ENCODE measurements at regions not wholly inside any gene's neighbourhood (a gene's known extent, or its start where the extent isn't known, plus 50 kb on each side); places are given as distances from the start of the nearest gene placed in this dataset.
"Not testable (repeated sequence)": the region's sequence is repeated elsewhere in the genome, so short reads cannot be mapped to it uniquely, and the experiment has no call there.

DNA sequence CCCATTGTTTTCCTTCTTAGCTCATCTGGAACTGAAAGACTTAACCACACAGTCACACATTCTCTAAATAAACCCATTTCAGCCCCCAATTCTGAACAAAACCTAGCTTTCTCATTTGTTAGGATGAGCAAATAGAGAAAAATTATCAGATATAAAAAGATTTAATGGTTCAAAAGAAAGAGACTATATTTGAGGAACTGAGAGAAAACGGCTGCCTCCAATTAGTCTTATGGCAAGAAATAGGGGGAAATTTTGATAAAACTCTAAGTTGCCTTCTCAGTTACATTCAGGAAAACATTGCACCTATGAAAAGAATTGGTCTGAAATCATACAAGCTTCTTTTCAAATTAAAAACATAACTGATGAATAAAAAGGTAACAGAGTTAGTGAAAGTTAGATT is 63.7 kb upstream of the ALDH1B1 start:
- no peak for TF ChIP-seq CTCF (conservative IDR thresholded peaks at IDR 0.05; ENCODE audit: low read depth, low read length)
- H3K4me3 ChIP-seq (ENCODE audit: low read length) = no peak overlapping the region

GRCh38 chr9:38326122-38326521 is 66.4 kb upstream of the ALDH1B1 start:
- no peak for TF ChIP-seq CTCF (conservative IDR thresholded peaks at IDR 0.05; ENCODE audit: low read depth, low read length)
- no peak overlapping the region for H3K4me3 ChIP-seq (ENCODE audit: low read length)
- DNase-seq (ENCODE audit: low read depth) = no peak

More for the DNA sequence above, 63.7 kb upstream of the ALDH1B1 start:
- DNase-seq (ENCODE audit: low read depth) = no peak

GRCh38 chr9:38324213-38324612 is 68.3 kb upstream of the ALDH1B1 start:
- not testable (repeated sequence) for DNase-seq (ENCODE audit: low read depth); H3K4me3 ChIP-seq (ENCODE audit: low read length)

DNA sequence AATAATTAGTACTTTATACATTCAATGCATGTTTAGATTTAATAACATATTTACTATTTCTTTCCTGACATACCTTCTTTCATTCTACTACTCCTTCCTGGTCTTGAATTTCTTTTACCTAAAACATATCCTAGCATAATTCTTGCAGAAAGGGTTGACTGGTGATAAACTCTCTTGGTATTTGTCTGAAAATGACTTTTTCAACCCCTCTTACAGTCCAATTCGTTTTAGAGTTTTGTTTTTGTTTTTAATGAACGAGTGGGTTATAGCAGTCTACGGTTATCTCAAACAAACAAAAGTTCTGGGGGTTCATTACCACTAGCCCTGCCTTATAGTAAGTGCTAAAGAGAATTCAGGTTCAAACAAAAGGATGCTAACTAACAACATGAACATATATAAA is 69.6 kb upstream of the ALDH1B1 start:
- DNase-seq (ENCODE audit: low read depth) = no peak
- H3K4me3 ChIP-seq (ENCODE audit: low read length) = no peak overlapping the region
- no peak for TF ChIP-seq CTCF (conservative IDR thresholded peaks at IDR 0.05; ENCODE audit: low read depth, low read length)

DNA sequence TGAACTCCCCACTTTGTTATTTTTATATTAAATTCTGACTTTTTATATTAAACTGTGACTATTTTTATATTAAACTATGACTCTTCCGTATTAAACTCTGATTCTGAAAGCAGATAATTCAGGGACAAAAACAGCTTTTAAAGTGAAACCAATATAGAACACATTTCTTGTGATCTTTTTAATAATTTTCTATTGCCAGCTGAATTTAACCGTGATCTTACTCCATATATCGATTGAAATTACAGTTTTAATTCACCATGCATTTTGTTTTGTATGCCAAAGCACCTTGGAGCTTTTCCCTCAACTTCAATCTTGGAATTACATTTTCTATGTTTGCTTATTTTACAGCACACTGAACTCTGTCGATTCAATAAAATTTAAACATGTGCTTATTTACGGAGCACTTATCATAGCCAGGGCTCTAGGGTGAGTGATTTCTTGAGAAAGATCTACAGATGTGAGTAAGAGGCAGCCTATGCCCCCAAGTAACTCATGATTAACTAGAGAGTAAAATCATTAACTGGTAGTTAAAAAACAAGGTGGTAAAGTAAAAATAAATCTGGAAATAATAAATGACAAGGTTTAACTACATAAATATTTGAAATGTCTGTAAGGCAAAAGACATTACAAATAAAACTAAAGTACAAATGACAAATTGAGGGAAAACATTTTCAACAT is 72.9 kb upstream of the ALDH1B1 start:
- DNase-seq (ENCODE audit: low read depth) = no peak
- no peak for TF ChIP-seq CTCF (conservative IDR thresholded peaks at IDR 0.05; ENCODE audit: low read depth, low read length)
- no peak overlapping the region for H3K4me3 ChIP-seq (ENCODE audit: low read length)

- H3K4me3 ChIP-seq (ENCODE audit: low read length) = no peak overlapping the region
- DNase-seq (ENCODE audit: low read depth) = no peak
- no peak for TF ChIP-seq CTCF (conservative IDR thresholded peaks at IDR 0.05; ENCODE audit: low read depth, low read length)
These were observed 73.6 kb upstream of the ALDH1B1 start for GRCh38 chr9:38318759-38319495.

DNA sequence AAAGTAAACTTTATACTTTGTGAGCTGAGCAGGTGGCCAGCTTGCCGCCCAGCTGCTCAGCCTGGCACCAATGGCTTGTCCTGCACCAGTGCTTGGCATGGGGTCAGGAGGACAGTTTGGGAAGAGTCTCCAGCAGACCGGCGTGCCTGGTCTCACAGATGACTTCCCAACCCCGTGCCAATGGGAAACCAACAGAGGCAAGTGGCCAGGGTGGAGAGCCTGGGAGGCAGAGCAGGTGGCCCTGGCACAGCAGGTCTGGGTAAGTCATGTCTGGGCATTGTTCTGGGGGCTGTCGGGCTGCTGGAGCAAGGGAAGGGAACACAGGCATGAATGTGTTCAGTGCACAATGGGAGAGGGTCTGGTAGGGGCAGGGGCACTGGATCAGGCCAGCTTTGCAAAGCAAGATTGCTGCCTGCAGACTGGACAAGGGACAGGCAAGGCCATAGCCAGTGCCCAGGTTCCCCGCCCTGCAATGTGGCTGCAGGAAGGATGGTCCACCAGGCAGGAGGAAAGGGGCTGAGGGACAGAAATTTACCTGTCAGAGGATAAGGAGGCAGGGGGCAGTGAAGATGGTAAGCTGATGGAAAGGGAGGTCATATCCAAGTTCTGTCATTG is 76.2 kb upstream of the ALDH1B1 start:
- DNase-seq (ENCODE audit: low read depth) = no peak
- no peak overlapping the region for H3K4me3 ChIP-seq (ENCODE audit: low read length)
- TF ChIP-seq CTCF (conservative IDR thresholded peaks at IDR 0.05; ENCODE audit: low read depth, low read length) = no peak
